NCI-H526 (cell line): ENCODE measurements at regions not wholly inside any gene's neighbourhood (a gene's known extent, or its start where the extent isn't known, plus 50 kb on each side); places are given as distances from the start of the nearest gene placed in this dataset.
"Not testable (repeated sequence)": the region's sequence is repeated elsewhere in the genome, so short reads cannot be mapped to it uniquely, and the experiment has no call there.

Experiments used
- DNase-seq, 2 experiments: peaks; one replicate each; lab custom pipeline; 2025; lab: John Stamatoyannopoulos, UW

GRCh38 chr16:31745098-31745497, 128.5 kb upstream of the ZNF267 start:
- DNase-seq: not testable (repeated sequence)

DNA sequence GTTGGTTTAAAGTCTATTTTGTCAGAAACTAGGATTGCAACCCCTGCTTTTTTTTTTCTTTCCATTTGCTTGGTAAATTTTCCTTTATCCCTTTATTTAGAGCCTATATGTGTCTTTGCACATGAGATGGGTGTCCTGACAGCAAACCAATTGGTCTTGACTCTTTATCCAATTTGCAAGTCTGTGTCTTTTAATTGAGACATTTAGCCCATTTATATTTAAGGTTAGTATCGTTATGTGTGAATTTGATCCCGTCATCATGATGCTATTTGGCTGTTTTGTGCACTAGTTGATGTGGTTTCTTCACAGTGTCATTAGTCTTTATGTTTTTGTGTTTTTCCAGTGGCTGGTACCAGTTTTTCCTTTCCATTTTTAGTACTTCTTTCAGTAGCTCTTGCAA, 127.7 kb upstream of the ZNF267 start:
- DNase-seq: no peak

- no peak for DNase-seq
These were observed 118.5 kb upstream of the ZNF267 start for GRCh38 chr16:31754998-31755615.

GRCh38 chr16:31764103-31764502, 109.5 kb upstream of the ZNF267 start:
- no peak for DNase-seq

DNA sequence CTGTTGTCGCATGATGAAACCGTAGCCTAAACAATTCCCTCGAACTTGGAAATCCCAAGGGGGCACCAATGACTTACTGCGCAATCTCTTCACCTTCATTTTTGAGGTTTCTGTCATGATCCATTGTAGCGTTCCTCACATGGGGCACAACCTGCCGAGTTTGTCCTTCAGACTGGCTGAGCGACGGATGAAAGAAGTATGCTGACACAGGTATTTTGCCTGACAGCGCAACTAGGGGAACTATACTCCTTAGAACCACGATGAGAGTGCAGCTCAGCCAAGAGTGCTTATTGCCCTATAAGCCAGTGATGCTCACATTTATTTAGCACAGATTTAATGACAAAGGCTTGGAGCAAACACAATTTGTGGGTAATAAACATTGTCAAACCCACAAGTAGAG, 106.3 kb upstream of the ZNF267 start:
- DNase-seq: no peak

DNA sequence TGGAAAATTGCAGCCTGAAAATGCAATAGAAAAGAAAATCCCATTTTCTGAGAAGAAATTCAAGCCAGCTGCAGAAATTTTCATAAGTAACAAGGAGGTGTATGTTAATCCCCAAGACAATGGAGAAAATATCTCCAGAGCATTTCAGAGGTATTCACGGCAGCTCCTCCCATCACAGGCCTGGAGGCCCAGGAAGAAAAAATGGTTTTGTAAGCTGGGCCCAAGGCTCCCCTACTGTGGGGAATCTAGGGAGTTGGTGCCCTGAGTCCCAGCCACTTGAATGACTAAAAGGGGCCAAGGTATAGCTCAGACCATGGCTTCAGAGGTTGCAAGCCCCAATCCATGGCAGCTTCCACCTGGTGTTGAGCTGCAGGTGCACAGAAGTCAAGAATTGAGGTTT, 93.3 kb upstream of the ZNF267 start:
- no peak for DNase-seq

GRCh38 chr16:31785126-31785525, 88.5 kb upstream of the ZNF267 start:
- DNase-seq: no peak

DNA sequence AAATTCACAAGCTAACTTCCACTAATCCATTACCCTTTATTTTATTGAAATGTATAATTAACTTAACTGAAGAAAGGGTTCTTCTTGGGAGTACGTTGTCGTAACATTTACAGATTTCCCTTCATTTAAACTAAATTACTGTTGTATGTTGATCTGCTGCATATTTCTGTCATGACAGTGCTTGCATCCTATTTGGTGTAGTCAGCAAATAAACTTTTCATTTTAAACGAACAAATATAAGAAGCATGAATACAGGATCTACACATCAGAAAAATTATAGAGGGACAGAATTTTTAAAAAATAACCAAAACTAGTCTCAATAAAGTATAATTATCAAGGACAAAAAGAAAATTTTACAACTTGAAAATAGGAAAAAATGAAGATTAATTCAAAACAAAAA, 66.5 kb upstream of the ZNF267 start:
- DNase-seq: no peak

GRCh38 chr16:31810863-31811262, 62.7 kb upstream of the ZNF267 start:
- DNase-seq: no peak

DNA sequence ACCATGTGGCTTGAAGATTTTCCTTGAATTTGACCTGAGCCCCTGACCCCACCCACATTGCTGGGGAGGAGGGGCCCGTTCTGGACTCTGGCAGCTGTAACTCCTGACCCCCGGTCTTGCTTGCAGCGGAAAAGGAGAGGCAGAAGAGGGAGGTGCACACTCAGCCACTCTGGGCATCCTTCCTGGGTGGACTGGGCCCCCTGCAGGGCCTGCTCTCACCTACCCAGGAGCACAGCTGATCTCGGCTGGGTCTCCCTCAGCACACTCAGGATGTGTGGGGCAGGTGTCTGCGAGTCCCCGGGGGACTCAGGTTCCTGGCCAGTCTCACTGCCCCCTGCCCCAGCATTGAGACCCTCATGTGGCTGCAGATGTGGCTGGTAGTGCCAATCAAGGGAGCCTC, 57.5 kb upstream of the ZNF267 start:
- not testable (repeated sequence) for DNase-seq

- no peak for DNase-seq
These were observed 54.2 kb upstream of the ZNF267 start for GRCh38 chr16:31819386-31819785.

- no peak for DNase-seq
These were observed 53.7 kb upstream of the ZNF267 start for GRCh38 chr16:31819948-31820347.
